Gastroesophageal sphincter (tissue), 3 donors: ENCODE measurements at regions not wholly inside any gene's neighbourhood (a gene's known extent, or its start where the extent isn't known, plus 50 kb on each side); places are given as distances from the start of the nearest gene placed in this dataset.

Experiments used
- POLR2A ChIP-seq, 2 donors: fragments of 450-650 bp; IDR thresholded peaks; one replicate each; pipeline ENCODE4 v1.6.1; 2017; ENCODE audit warnings: antibody characterized with exemption in 2 of 2, mild to moderate bottlenecking in 2 of 2, moderate library complexity in 1 of 2
- TF ChIP-seq, protein P1 (sequence below), 4 experiments: fragments of 200-600 bp in 2 of 4; fragments of 450-650 bp in 2 of 4; sonication (generic) in 1 of 4; IDR thresholded peaks; one replicate each; pipeline ENCODE4 v1.5.1; 2017 to 2019; ENCODE audit warnings: antibody characterized with exemption in 4 of 4, mild to moderate bottlenecking in 2 of 4, moderate library complexity in 2 of 4

DNA sequence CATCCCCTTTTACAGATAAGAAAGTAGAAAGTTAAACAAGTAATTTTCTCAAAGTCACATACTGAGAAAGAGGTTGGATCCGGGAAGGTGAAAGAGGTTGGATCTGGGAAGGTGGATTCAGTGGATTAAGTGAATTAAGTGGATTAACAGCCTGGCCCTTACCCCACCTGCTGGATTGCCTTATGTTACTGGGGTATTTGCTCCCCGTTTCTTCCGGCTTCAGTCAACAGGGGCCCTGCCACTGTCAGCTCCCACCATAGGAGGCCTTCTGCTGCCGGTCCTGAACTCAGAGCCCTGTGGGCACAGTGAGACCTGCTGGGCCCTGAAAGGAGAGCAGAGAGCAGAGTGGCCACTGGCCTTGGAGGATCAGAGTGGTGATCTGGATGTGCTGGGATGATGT lies 113.2 kb downstream of the VAPA start:
- TF ChIP-seq, protein P1, sequence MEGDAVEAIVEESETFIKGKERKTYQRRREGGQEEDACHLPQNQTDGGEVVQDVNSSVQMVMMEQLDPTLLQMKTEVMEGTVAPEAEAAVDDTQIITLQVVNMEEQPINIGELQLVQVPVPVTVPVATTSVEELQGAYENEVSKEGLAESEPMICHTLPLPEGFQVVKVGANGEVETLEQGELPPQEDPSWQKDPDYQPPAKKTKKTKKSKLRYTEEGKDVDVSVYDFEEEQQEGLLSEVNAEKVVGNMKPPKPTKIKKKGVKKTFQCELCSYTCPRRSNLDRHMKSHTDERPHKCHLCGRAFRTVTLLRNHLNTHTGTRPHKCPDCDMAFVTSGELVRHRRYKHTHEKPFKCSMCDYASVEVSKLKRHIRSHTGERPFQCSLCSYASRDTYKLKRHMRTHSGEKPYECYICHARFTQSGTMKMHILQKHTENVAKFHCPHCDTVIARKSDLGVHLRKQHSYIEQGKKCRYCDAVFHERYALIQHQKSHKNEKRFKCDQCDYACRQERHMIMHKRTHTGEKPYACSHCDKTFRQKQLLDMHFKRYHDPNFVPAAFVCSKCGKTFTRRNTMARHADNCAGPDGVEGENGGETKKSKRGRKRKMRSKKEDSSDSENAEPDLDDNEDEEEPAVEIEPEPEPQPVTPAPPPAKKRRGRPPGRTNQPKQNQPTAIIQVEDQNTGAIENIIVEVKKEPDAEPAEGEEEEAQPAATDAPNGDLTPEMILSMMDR (IDR thresholded peaks at IDR 0.05) = no peak
- no peak for TF ChIP-seq POLR2A (IDR thresholded peaks at IDR 0.05)
